GM13976 (cell line): ENCODE measurements at regions not wholly inside any gene's neighbourhood (a gene's known extent, or its start where the extent isn't known, plus 50 kb on each side); places are given as distances from the start of the nearest gene placed in this dataset.

Source experiments
- DNase-seq: peaks from one replicate; pipeline ENCODE4 v3.0.0; 2012; ENCODE audit warnings: low spot score
- CTCF ChIP-seq: IDR thresholded peaks from 2 replicates; pipeline ENCODE4 v1.5.1; 2012; ENCODE audit warnings: borderline replicate concordance, mild to moderate bottlenecking; ENCODE audit not compliant: insufficient read depth; ENCODE audit errors: extremely low read depth, missing control alignments, control extremely low read depth
- in situ Hi-C: fragments of 300-500 bp; cut with MboI; formaldehyde crosslinking; loops from one replicate; pipeline ENCODE4 v1.12.0; 2022; ENCODE audit warnings: low sequenced_read_pairs, mixed read lengths, inconsistent platforms; ENCODE audit not compliant: unreplicated experiment

GRCh38 chr3:3735919-3736318 lies 63.3 kb upstream of the LRRN1 start:
- no peak for DNase-seq
- in situ Hi-C loops = no loop called here
- TF ChIP-seq CTCF = no peak

GRCh38 chr3:3734881-3735280 lies 64.3 kb upstream of the LRRN1 start:
- in situ Hi-C loops = no loop called here
- DNase-seq = no peak
- no peak for TF ChIP-seq CTCF

GRCh38 chr3:3729261-3729660 lies 70.0 kb upstream of the LRRN1 start:
- TF ChIP-seq CTCF = no peak
- in situ Hi-C loops = no loop called here
- no peak for DNase-seq

- no peak for TF ChIP-seq CTCF
- in situ Hi-C loops = no loop called here
- DNase-seq = no peak
These were observed 72.7 kb upstream of the LRRN1 start for GRCh38 chr3:3726549-3726948.

- in situ Hi-C loops = no loop called here
- no peak for TF ChIP-seq CTCF
- no peak for DNase-seq
These were observed 84.7 kb upstream of the LRRN1 start for GRCh38 chr3:3714572-3714971.

GRCh38 chr3:3712971-3713370 lies 86.3 kb upstream of the LRRN1 start:
- DNase-seq = no peak
- in situ Hi-C loops = no loop called here
- no peak for TF ChIP-seq CTCF

GRCh38 chr3:3708769-3709115 lies 90.5 kb upstream of the LRRN1 start:
- in situ Hi-C loops = no loop called here
- TF ChIP-seq CTCF = no peak
- no peak for DNase-seq
